ENCODE measurements at regions not wholly inside any gene's neighbourhood (a gene's known extent, or its start where the extent isn't known, plus 50 kb on each side); places are given as distances from the start of the nearest gene placed in this dataset.

- H3K4me3 ChIP-seq (ENCODE audit: low read length): peak overlapping the region; percentile 46
- TF ChIP-seq CTCF (IDR thresholded peaks at IDR 0.05; ENCODE audit: insufficient read depth, low read depth, low read length, missing control alignments): no peak
- DNase-seq (ENCODE audit: low read depth): no peak
Measured at GRCh38 chr6:21665392-21666200, 72.0 kb downstream of the SOX4 start.

- no peak for TF ChIP-seq CTCF (IDR thresholded peaks at IDR 0.05; ENCODE audit: insufficient read depth, low read depth, low read length, missing control alignments)
- H3K4me3 ChIP-seq (ENCODE audit: low read length): peak overlapping the region; percentile 29
- DNase-seq (ENCODE audit: low read depth): no peak
Measured at GRCh38 chr6:21666201-21666691, 72.7 kb downstream of the SOX4 start.

GRCh38 chr6:21666853-21667681 is 73.5 kb downstream of the SOX4 start:
- H3K4me3 ChIP-seq (ENCODE audit: low read length): no peak overlapping the region
- no peak for DNase-seq (ENCODE audit: low read depth)
- TF ChIP-seq CTCF (IDR thresholded peaks at IDR 0.05; ENCODE audit: insufficient read depth, low read depth, low read length, missing control alignments): no peak

GRCh38 chr6:21668795-21669194 is 75.2 kb downstream of the SOX4 start:
- DNase-seq (ENCODE audit: low read depth): no peak
- no peak overlapping the region for H3K4me3 ChIP-seq (ENCODE audit: low read length)
- TF ChIP-seq CTCF (IDR thresholded peaks at IDR 0.05; ENCODE audit: insufficient read depth, low read depth, low read length, missing control alignments): no peak

- no peak for DNase-seq (ENCODE audit: low read depth)
- TF ChIP-seq CTCF (IDR thresholded peaks at IDR 0.05; ENCODE audit: insufficient read depth, low read depth, low read length, missing control alignments): no peak
- H3K4me3 ChIP-seq (ENCODE audit: low read length): no peak overlapping the region
Measured at GRCh38 chr6:21676769-21677168, 83.2 kb downstream of the SOX4 start.

- no peak for DNase-seq (ENCODE audit: low read depth)
- TF ChIP-seq CTCF (IDR thresholded peaks at IDR 0.05; ENCODE audit: insufficient read depth, low read depth, low read length, missing control alignments): no peak
Measured at GRCh38 chr6:21678990-21679389, 85.4 kb downstream of the SOX4 start.

More at GRCh38 chr6:21678990-21679389, 85.4 kb downstream of the SOX4 start:
- H3K4me3 ChIP-seq (ENCODE audit: low read length): no peak overlapping the region
